RWPE1 (cell line): ENCODE measurements at regions not wholly inside any gene's neighbourhood (a gene's known extent, or its start where the extent isn't known, plus 50 kb on each side); places are given as distances from the start of the nearest gene placed in this dataset.

Source experiments
- CTCF ChIA-PET: fragments of 350-600 bp; sonication (Branson Sonifier 250); formaldehyde crosslinking; extraction: SDS; loops from one replicate; lab custom pipeline; 2021; lab: Yijun Ruan, JAX
- POLR2A ChIA-PET: fragments of 400-600 bp; formaldehyde crosslinking; extraction: SDS; loops from one replicate; lab custom pipeline; 2020; ENCODE audit warnings: antibody characterized with exemption; ENCODE audit not compliant: low non-redundant PET; lab: Yijun Ruan, JAX
- DNase-seq: peaks from one replicate; pipeline ENCODE4 v3.0.0; 2012; ENCODE audit warnings: low spot score
- H3K27ac ChIP-seq: fragments of 450-650 bp; 2 replicates; pipeline ENCODE4 v1.5.1; 2017
- CTCF ChIP-seq: fragments of 450-650 bp; conservative IDR thresholded peaks from 2 replicates; pipeline ENCODE4 v1.5.1; 2017; ENCODE audit warnings: low read depth, mild to moderate bottlenecking

DNA sequence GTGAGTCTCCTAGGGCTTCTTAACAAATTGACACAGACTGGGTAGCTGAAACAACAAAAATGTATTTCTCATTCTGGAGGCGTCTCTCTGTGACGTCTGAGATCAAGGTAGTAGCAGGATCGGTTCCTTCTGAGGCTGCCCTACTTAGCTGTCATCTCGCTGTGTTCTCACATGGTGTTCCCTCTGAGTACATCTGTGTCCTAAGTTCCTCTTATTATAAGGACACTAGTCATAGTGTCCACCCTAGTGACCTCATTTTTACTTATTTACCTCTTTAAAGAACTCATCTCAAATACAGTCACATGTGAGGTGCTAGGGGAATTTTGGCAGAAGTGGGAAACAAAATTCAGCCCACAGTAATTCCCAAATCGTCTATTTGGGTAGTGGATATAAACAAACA is 529.1 kb downstream of the NPIPA7 start:
- TF ChIP-seq CTCF, result no peak
- DNase-seq, result no peak
- POLR2A ChIA-PET, result no interaction called here
- CTCF ChIA-PET, result no interaction called here
- H3K27ac ChIP-seq, result no peak overlapping the region

DNA sequence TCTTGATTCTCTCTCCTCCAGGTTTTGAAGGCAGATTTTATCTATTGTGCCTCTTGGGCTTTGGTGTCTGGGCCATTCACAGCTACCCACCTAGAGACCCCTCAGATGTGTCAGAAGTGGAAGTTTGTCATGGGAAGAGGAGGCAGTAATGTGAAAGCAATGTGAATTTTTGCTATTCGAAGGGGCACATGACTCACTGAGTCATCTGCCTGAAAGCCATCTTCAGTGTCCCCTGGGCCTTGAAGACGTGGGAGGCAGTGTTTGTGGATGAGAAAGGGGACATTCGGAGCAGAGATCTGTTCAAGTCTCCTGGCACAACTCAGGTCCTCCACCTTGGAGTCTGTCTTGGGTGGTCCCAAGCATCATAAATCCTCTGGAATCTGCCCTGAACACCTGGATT is 530.2 kb downstream of the NPIPA7 start:
- ChIA-PET POLR2A (no interaction called here), CTCF (no interaction called here)
- TF ChIP-seq CTCF, result no peak
- H3K27ac ChIP-seq, result no peak overlapping the region
- no peak for DNase-seq

DNA sequence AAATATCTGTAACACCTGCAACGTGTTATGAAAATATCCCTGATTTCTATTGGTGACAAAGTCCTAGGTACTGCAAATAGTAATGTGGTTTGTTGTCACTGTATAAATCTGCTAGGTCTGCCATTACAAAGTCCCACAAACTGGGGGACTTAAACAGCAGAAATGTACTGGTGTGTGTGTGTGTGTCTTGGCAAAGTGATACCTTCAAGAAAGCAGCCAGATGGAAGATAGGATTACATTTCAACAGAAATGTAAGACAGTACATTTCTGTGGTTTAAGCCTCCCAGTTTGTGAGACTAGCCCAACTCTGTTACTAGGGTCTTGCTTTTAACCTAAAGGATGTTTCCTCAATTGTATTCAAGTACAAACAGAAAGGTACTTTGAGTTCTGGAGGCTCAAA is 531.7 kb downstream of the NPIPA7 start:
- DNase-seq, result no peak
- POLR2A ChIA-PET, result no interaction called here
- TF ChIP-seq CTCF, result no peak
- no peak overlapping the region for H3K27ac ChIP-seq
- CTCF ChIA-PET, result no interaction called here

- no peak overlapping the region for H3K27ac ChIP-seq
- ChIA-PET POLR2A (no interaction called here), CTCF (no interaction called here)
- DNase-seq, result no peak
- TF ChIP-seq CTCF, result no peak
Measured at GRCh38 chr16:16915771-16916170, 536.8 kb downstream of the NPIPA7 start.

- H3K27ac ChIP-seq, result no peak overlapping the region
- POLR2A ChIA-PET, result no interaction called here
- CTCF ChIA-PET, result no interaction called here
- no peak for TF ChIP-seq CTCF
- DNase-seq, result no peak
Measured at GRCh38 chr16:16917191-16917785, 538.3 kb downstream of the NPIPA7 start.

DNA sequence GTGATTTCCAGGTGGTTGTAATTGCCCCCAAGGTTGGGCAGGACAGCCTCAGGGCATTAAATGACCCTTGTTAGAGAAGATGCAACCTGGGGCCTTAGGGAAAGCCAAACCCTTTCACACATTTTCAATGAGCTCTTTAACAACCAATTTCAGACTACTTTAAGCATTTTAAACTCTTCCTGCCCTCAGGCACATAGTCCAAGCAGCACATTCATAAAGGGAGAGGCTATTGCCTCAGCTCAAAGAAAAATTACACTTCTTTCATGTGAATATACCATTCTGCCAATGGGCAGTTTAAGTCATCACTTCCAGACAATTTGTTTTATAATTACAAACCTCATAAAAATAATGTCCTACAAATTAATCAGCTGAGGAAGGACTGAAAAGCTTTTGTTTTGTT is 544.5 kb downstream of the NPIPA7 start:
- DNase-seq, result no peak
- POLR2A ChIA-PET, result no interaction called here
- CTCF ChIA-PET, result no interaction called here
- H3K27ac ChIP-seq, result no peak overlapping the region
- TF ChIP-seq CTCF, result no peak
